GM18517 (cell line): ENCODE measurements at regions not wholly inside any gene's neighbourhood (a gene's known extent, or its start where the extent isn't known, plus 50 kb on each side); places are given as distances from the start of the nearest gene placed in this dataset.

Experiments used
- ATAC-seq: cut with Tn5 transposase; IDR thresholded peaks from one replicate; pipeline ENCODE4 v1.9.1; 2021; ENCODE audit warnings: mild to moderate bottlenecking, moderate library complexity; ENCODE audit not compliant: unreplicated experiment

- no peak for ATAC-seq
These were observed 605.6 kb upstream of the TEX47 start for GRCh38 chr7:89401099-89401498.

- ATAC-seq: no peak
These were observed 606.2 kb upstream of the TEX47 start for GRCh38 chr7:89401690-89402089.

- no peak for ATAC-seq
These were observed 656.4 kb upstream of the TEX47 start for GRCh38 chr7:89451911-89452310.

- no peak for ATAC-seq
These were observed 661.0 kb upstream of the TEX47 start for GRCh38 chr7:89456556-89456955.

GRCh38 chr7:89458114-89458513 lies 662.6 kb upstream of the TEX47 start:
- ATAC-seq: no peak

GRCh38 chr7:89474456-89474855 lies 678.9 kb upstream of the TEX47 start:
- ATAC-seq: no peak

- no peak for ATAC-seq
These were observed 676.3 kb upstream of the STEAP1 start for GRCh38 chr7:89477991-89478390.

GRCh38 chr7:89495704-89496103 lies 658.6 kb upstream of the STEAP1 start:
- no peak for ATAC-seq

GRCh38 chr7:89500084-89500483 lies 654.2 kb upstream of the STEAP1 start:
- ATAC-seq: no peak

GRCh38 chr7:89503281-89503680 lies 651.0 kb upstream of the STEAP1 start:
- no peak for ATAC-seq

- no peak for ATAC-seq
These were observed 647.2 kb upstream of the STEAP1 start for GRCh38 chr7:89507034-89507433.

GRCh38 chr7:89511900-89512299 lies 642.4 kb upstream of the STEAP1 start:
- no peak for ATAC-seq

- no peak for ATAC-seq
These were observed 639.3 kb upstream of the STEAP1 start for GRCh38 chr7:89514970-89515369.

- no peak for ATAC-seq
These were observed 636.5 kb upstream of the STEAP1 start for GRCh38 chr7:89517815-89518214.

- no peak for ATAC-seq
These were observed 604.5 kb upstream of the STEAP1 start for GRCh38 chr7:89549768-89550167.

GRCh38 chr7:89554209-89554608 lies 600.1 kb upstream of the STEAP1 start:
- ATAC-seq: no peak

- ATAC-seq: no peak
These were observed 594.7 kb upstream of the STEAP1 start for GRCh38 chr7:89559596-89559995.

- no peak for ATAC-seq
These were observed 590.7 kb upstream of the STEAP1 start for GRCh38 chr7:89563597-89563996.

GRCh38 chr7:89584896-89585295 lies 569.4 kb upstream of the STEAP1 start:
- no peak for ATAC-seq

- ATAC-seq: no peak
These were observed 561.1 kb upstream of the STEAP1 start for GRCh38 chr7:89593125-89593524.

- no peak for ATAC-seq
These were observed 551.3 kb upstream of the STEAP1 start for GRCh38 chr7:89602984-89603383.

GRCh38 chr7:89605362-89605761 lies 548.9 kb upstream of the STEAP1 start:
- no peak for ATAC-seq

GRCh38 chr7:89606511-89606910 lies 547.8 kb upstream of the STEAP1 start:
- no peak for ATAC-seq

GRCh38 chr7:89607792-89608191 lies 546.5 kb upstream of the STEAP1 start:
- ATAC-seq: no peak
